G401 (cell line): ENCODE measurements at regions not wholly inside any gene's neighbourhood (a gene's known extent, or its start where the extent isn't known, plus 50 kb on each side); places are given as distances from the start of the nearest gene placed in this dataset.
"Not testable (repeated sequence)": the region's sequence is repeated elsewhere in the genome, so short reads cannot be mapped to it uniquely, and the experiment has no call there.

Source experiments
- DNase-seq: peaks from one replicate; pipeline ENCODE4 v3.0.0-alpha.2; 2015; ENCODE audit warnings: low spot score
- in situ Hi-C: cut with HindIII; loops from 2 replicates; pipeline ENCODE4 v1.10.0; 2016; ENCODE audit warnings: low sequenced_read_pairs, mixed read lengths

GRCh38 chr2:35530615-35531135, 824.9 kb upstream of the CRIM1 start:
- in situ Hi-C loops = no loop called here
- no peak for DNase-seq

- in situ Hi-C loops = no loop called here
- no peak for DNase-seq
Measured at GRCh38 chr2:35526741-35527140, 828.8 kb upstream of the CRIM1 start.

- no peak for DNase-seq
- in situ Hi-C loops = no loop called here
Measured at GRCh38 chr2:35522450-35522849, 833.1 kb upstream of the CRIM1 start.

- in situ Hi-C loops = no loop called here
- no peak for DNase-seq
Measured at GRCh38 chr2:35510636-35511035, 844.9 kb upstream of the CRIM1 start.

DNA sequence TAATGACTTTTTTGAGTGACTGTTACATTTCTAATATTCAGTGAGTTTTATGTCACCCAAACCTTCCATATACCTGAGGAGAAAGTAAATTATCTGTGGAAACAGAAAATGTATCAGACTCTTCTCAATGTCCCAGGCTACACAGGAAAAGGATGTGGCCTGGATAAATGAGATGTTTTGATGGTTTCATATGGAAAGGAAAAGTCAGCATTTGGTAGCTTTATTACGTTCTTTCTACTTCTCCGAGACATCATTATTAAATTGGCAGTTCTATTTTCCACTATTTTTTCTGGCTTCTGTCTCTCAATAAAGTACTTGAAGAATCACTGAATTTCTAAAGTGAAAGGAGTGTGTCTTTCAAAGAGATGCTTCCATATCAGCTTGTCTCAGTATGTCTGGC, 847.0 kb upstream of the CRIM1 start:
- DNase-seq = no peak
- in situ Hi-C loops = no loop called here

- in situ Hi-C loops = no loop called here
- DNase-seq = no peak
Measured at GRCh38 chr2:35504419-35504818, 851.2 kb upstream of the CRIM1 start.

GRCh38 chr2:35503738-35504199, 851.8 kb upstream of the CRIM1 start:
- DNase-seq = no peak
- in situ Hi-C loops = no loop called here

DNA sequence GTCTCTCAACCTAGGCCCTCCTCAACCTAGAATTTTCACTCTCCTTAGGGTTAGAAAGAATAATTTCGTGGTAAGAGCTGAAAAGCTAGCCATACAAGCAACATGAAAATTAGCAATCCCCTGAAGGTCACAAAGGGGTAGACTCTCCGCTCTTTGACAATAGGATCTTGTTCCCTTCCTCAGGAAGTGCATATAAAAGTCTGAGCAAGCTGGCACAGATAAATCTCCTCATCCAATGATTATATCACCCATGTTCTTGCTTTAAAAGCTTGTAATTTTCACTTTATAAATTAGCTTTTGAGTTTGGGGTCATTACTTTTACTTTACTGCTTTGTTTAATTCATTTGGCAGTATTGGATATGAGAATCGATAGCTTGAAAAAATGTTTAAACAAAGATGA, 852.3 kb upstream of the CRIM1 start:
- no peak for DNase-seq
- in situ Hi-C loops = no loop called here

GRCh38 chr2:35501076-35501475, 854.5 kb upstream of the CRIM1 start:
- DNase-seq = no peak
- in situ Hi-C loops = no loop called here

DNA sequence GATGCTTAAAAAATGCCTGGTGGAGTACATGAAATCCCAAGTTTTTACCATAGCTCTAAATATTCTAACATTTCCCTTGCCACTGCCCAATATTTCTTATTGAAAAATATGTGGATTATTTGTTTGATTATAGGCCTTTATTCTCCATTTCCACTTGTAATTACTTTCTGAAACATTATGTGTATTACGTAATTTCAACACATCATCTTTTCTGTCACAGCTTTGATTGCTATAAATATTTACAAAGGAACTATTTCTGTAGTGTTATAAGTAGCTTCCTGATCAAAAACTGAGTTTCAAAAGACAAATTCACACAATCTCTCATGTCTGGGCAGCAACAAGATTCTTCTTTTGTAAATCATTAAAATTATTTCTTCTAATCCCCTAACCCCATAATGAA, 859.6 kb upstream of the CRIM1 start:
- no peak for DNase-seq
- in situ Hi-C loops = no loop called here

GRCh38 chr2:35495182-35495581, 860.4 kb upstream of the CRIM1 start:
- no peak for DNase-seq
- in situ Hi-C loops = no loop called here

DNA sequence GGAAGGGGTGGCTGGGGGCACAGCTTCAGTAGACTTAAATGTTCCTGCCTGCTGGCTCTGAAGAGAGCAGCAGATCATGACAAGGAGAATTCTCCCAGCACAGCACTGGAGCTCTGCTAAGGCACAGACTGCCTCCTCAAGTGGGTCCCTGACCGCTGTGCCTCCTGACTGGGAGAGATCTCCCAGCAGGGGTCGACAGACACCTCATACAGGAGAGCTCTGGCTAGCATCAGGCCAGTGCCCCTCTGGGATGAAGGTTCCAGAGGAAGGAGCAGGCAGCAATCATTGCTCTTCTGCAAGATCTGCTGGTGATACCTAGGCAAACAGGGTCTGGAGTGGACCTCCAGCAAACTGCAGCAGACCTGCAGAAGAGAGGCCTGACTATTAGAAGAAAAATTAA, 877.5 kb upstream of the CRIM1 start:
- DNase-seq, in situ Hi-C loops: not testable (repeated sequence)

- in situ Hi-C loops = no loop called here
Measured at GRCh38 chr2:35468245-35468644, 887.3 kb upstream of the CRIM1 start.

GRCh38 chr2:35463805-35464596, 891.6 kb upstream of the CRIM1 start:
- DNase-seq = no peak
- in situ Hi-C loops = no loop called here

More at GRCh38 chr2:35468245-35468644, 887.3 kb upstream of the CRIM1 start:
- no peak for DNase-seq

GRCh38 chr2:35462226-35462998, 893.2 kb upstream of the CRIM1 start:
- in situ Hi-C loops = no loop called here

GRCh38 chr2:35461406-35461805, 894.2 kb upstream of the CRIM1 start:
- no peak for DNase-seq
- in situ Hi-C loops = no loop called here

More at GRCh38 chr2:35462226-35462998, 893.2 kb upstream of the CRIM1 start:
- DNase-seq = no peak

GRCh38 chr2:35454966-35455638, 900.5 kb upstream of the CRIM1 start:
- in situ Hi-C loops = no loop called here
- no peak for DNase-seq

DNA sequence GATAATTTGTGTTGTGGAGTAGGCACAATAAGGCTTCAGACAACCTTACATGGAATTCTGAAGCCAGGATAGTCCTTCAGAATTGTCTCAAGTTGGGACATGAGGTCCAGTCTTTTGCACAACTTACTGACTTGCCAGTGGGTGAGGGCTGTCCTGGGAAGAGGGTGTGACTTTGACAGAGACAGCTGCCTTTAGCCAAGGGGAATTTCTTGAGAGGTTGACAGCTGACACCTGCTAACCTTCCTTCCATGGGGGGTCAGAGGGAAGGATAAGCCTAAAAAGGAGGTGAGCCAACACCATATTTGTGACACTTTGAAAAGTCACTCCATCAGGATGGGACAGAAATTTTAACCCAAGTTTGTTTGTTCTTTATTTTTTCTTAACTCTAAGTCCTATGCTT, 907.8 kb upstream of the CRIM1 start:
- DNase-seq = no peak
- in situ Hi-C loops = no loop called here

DNA sequence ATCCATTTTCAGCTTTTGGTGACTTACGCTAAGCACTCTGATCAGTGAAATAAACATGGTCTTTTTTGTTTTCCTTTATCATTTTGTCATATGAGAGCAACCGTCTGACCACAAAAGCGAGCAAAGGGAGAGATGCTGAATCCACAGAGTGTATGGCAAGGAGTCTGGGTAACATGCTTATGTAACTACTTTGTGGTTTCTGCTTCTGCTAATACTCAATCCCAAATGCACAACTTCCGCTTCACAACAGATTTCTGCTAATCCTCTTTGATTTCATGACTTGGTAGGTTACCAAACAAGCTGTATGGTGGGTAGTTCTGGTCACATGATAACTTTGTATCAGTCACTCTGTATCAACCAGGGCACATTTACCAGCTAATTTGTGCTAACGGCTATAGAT, 908.4 kb upstream of the CRIM1 start:
- in situ Hi-C loops = no loop called here
- DNase-seq = no peak

GRCh38 chr2:35443087-35443486, 912.5 kb upstream of the CRIM1 start:
- in situ Hi-C loops = no loop called here
- no peak for DNase-seq
